Neural crest cell (in vitro differentiated cells): ENCODE measurements at regions not wholly inside any gene's neighbourhood (a gene's known extent, or its start where the extent isn't known, plus 50 kb on each side); places are given as distances from the start of the nearest gene placed in this dataset.
"Not testable (repeated sequence)": the region's sequence is repeated elsewhere in the genome, so short reads cannot be mapped to it uniquely, and the experiment has no call there.

Source experiments
- DNase-seq: peaks from one replicate; pipeline ENCODE4 v3.0.0; 2021; ENCODE audit warnings: low read depth, mixed read lengths, low spot score
- H3K27ac Mint-ChIP-seq: one replicate; pipeline ENCODE4 v1.8.0; 2021; ENCODE audit warnings: mild to moderate bottlenecking, mixed read lengths; ENCODE audit not compliant: unreplicated experiment
- H3K27me3 Mint-ChIP-seq: 2 replicates; pipeline ENCODE4 v1.8.0; 2021; ENCODE audit warnings: low read depth, mild to moderate bottlenecking, mixed read lengths
- H3K36me3 Mint-ChIP-seq: 2 replicates; pipeline ENCODE4 v1.8.0; 2021; ENCODE audit warnings: low read depth, mild to moderate bottlenecking, mixed read lengths
- H3K4me1 Mint-ChIP-seq: 2 replicates; pipeline ENCODE4 v1.8.0; 2021; ENCODE audit warnings: mixed read lengths
- H3K4me3 Mint-ChIP-seq: one replicate; pipeline ENCODE4 v1.8.0; 2021; ENCODE audit warnings: mild to moderate bottlenecking, mixed read lengths
- H3K9me3 Mint-ChIP-seq: 2 replicates; pipeline ENCODE4 v1.8.0; 2021; ENCODE audit warnings: mixed read lengths
- CTCF ChIP-seq: fragments of 200-600 bp; sonication (generic); conservative IDR thresholded peaks from 2 replicates; pipeline ENCODE4 v1.5.0; 2021; ENCODE audit warnings: antibody characterized with exemption, mild to moderate bottlenecking

GRCh38 chr7:81484261-81484660 lies 285.6 kb downstream of the HGF start:
- peaks cover 5% of the 10 kb centered on the region for H3K4me1 Mint-ChIP-seq
- no peak overlapping the region for H3K4me3 Mint-ChIP-seq
- no peak for DNase-seq
- H3K27ac Mint-ChIP-seq: no peak overlapping the region
- no peaks in the 10 kb centered on the region for H3K27me3 Mint-ChIP-seq
- H3K9me3 Mint-ChIP-seq: peaks cover 4% of the 10 kb centered on the region
- TF ChIP-seq CTCF: no peak
- no peaks in the 10 kb centered on the region for H3K36me3 Mint-ChIP-seq

- H3K36me3 Mint-ChIP-seq: no peaks in the 10 kb centered on the region
- H3K4me1 Mint-ChIP-seq: peaks cover 5% of the 10 kb centered on the region
- no peak overlapping the region for H3K27ac Mint-ChIP-seq
- DNase-seq: no peak
- no peak overlapping the region for H3K4me3 Mint-ChIP-seq
- peak; percentile 81 for TF ChIP-seq CTCF
- no peaks in the 10 kb centered on the region for H3K27me3 Mint-ChIP-seq
- H3K9me3 Mint-ChIP-seq: peaks cover 4% of the 10 kb centered on the region
These were observed 287.2 kb downstream of the HGF start for GRCh38 chr7:81482600-81483186.

- Mint-ChIP-seq H3K4me1 (no peaks in the 10 kb centered on the region), H3K9me3 (no peaks in the 10 kb centered on the region), H3K4me3 (no peak overlapping the region), H3K27ac (no peak overlapping the region), H3K36me3 (no peaks in the 10 kb centered on the region), H3K27me3 (no peaks in the 10 kb centered on the region)
- TF ChIP-seq CTCF: no peak
- DNase-seq: no peak
These were observed 291.2 kb downstream of the HGF start for GRCh38 chr7:81478664-81479063.

- H3K4me3 Mint-ChIP-seq, DNase-seq, H3K27me3 Mint-ChIP-seq, H3K27ac Mint-ChIP-seq, H3K9me3 Mint-ChIP-seq, H3K36me3 Mint-ChIP-seq, H3K4me1 Mint-ChIP-seq: not testable (repeated sequence)
These were observed 291.6 kb downstream of the HGF start for GRCh38 chr7:81478201-81478600.

- no peak for DNase-seq
- no peak overlapping the region for H3K27ac Mint-ChIP-seq
- no peaks in the 10 kb centered on the region for H3K27me3 Mint-ChIP-seq
- H3K36me3 Mint-ChIP-seq: no peaks in the 10 kb centered on the region
- no peak for TF ChIP-seq CTCF
- no peaks in the 10 kb centered on the region for H3K9me3 Mint-ChIP-seq
- H3K4me3 Mint-ChIP-seq: no peak overlapping the region
- peaks cover 12% of the 10 kb centered on the region for H3K4me1 Mint-ChIP-seq
These were observed 296.6 kb downstream of the HGF start for GRCh38 chr7:81473236-81473635.

GRCh38 chr7:81470724-81471379 lies 299.0 kb downstream of the HGF start:
- H3K36me3 Mint-ChIP-seq: no peaks in the 10 kb centered on the region
- no peak for TF ChIP-seq CTCF
- no peaks in the 10 kb centered on the region for H3K27me3 Mint-ChIP-seq
- peaks cover 12% of the 10 kb centered on the region for H3K4me1 Mint-ChIP-seq
- no peak overlapping the region for H3K27ac Mint-ChIP-seq
- no peaks in the 10 kb centered on the region for H3K9me3 Mint-ChIP-seq
- no peak for DNase-seq
- H3K4me3 Mint-ChIP-seq: no peak overlapping the region
